Transverse colon (tissue), 4 donors: ENCODE measurements at regions not wholly inside any gene's neighbourhood (a gene's known extent, or its start where the extent isn't known, plus 50 kb on each side); places are given as distances from the start of the nearest gene placed in this dataset.

Experiments
- DNase-seq: peaks from one replicate; pipeline ENCODE4 v3.0.0-alpha.2; 2019
- H3K27ac ChIP-seq, 4 donors: fragments of 200-600 bp; sonication (generic); 2 replicates each; pipeline ENCODE4 v1.5.1; 2016 to 2018; ENCODE audit warnings: inconsistent platforms in 4 of 4
- H3K27me3 ChIP-seq: fragments of 200-600 bp; sonication (generic); 2 replicates; pipeline ENCODE4 v1.5.1; 2017; ENCODE audit warnings: inconsistent platforms
- H3K36me3 ChIP-seq, 4 donors: fragments of 200-600 bp; sonication (generic); 2 replicates each; pipeline ENCODE4 v1.5.1; 2017 to 2019; ENCODE audit warnings: inconsistent platforms in 4 of 4
- H3K4me1 ChIP-seq, 4 donors: fragments of 200-600 bp; sonication (generic); 2 replicates each; pipeline ENCODE4 v1.5.1; 2017 to 2020; ENCODE audit warnings: inconsistent platforms in 4 of 4
- H3K4me3 ChIP-seq, 4 donors: fragments of 200-600 bp; sonication (generic); 1 replicate in 1 of 4; 2 replicates in 3 of 4; pipeline versions ENCODE4 v1.5.1 to v1.6.1; 2017 to 2019; ENCODE audit warnings: inconsistent platforms in 4 of 4
- H3K9me3 ChIP-seq, 2 donors: fragments of 200-600 bp; sonication (generic); 2 replicates each; pipeline ENCODE4 v1.5.1; 2017 to 2019; ENCODE audit warnings: inconsistent platforms in 2 of 2
- CTCF ChIP-seq, 5 experiments: fragments of 200-600 bp in 3 of 5; fragments of 450-650 bp in 2 of 5; sonication (generic) in 3 of 5; IDR thresholded peaks; 1 replicate in 2 of 5; 2 replicates in 3 of 5; pipeline ENCODE4 v1.5.1; 2016 to 2017; ENCODE audit warnings: antibody characterized with exemption in 5 of 5, inconsistent platforms in 3 of 5, mild to moderate bottlenecking in 2 of 5, moderate library complexity in 1 of 5
- EP300 ChIP-seq: sonication (generic); formaldehyde crosslinking; IDR thresholded peaks from one replicate; pipeline ENCODE4 v1.6.1; 2017; ENCODE audit warnings: antibody characterized with exemption, low read depth
- POLR2A ChIP-seq: fragments of 450-650 bp; IDR thresholded peaks from one replicate; pipeline ENCODE4 v1.6.1; 2016; ENCODE audit warnings: antibody characterized with exemption, mild to moderate bottlenecking, moderate library complexity
- POLR2AphosphoS5 ChIP-seq, 3 donors: sonication (generic); formaldehyde crosslinking; IDR thresholded peaks; one replicate each; pipeline ENCODE4 v1.6.1; 2016; ENCODE audit warnings: antibody characterized with exemption in 3 of 3
- WGBS, 2 donors: methylation state at CpG; one replicate each; pipeline ENCODE4 v1.1.5; 2018; ENCODE audit warnings: low coverage in 1 of 2; 5-methylcytosine and 5-hydroxymethylcytosine counted together
- in situ Hi-C, 4 donors: fragments of 200-750 bp; cut with MboI; loops; one replicate each; pipeline versions ENCODE4 v1.15.0 to v1.15.1; 2017; ENCODE audit warnings: low sequenced_read_pairs in 3 of 4, low pct_ligation_motif_present in 1 of 4, low pct_unique_long_range_greater_than_20kb in 1 of 4
- intact Hi-C: fragments of 100-400 bp; cut with DNase I; formaldehyde crosslinking; loops from one replicate; pipeline ENCODE4 v1.15.1; 2023; ENCODE audit warnings: low total_unique reads

GRCh38 chr4:75345423-75345822, 168.8 kb downstream of the RCHY1 start:
- H3K27ac ChIP-seq, result no peak overlapping the region
- no peaks in the 10 kb centered on the region for H3K9me3 ChIP-seq
- in situ Hi-C loops, result no loop called here
- no peak for DNase-seq
- H3K4me1 ChIP-seq, result no peaks in the 10 kb centered on the region
- TF ChIP-seq POLR2AphosphoS5 (IDR thresholded peaks at IDR 0.05) (no peak), POLR2A (no peak), EP300 (no peak), CTCF (IDR thresholded peaks at IDR 0.05) (no peak)
- intact Hi-C loops, result no loop called here
- no peaks in the 10 kb centered on the region for H3K27me3 ChIP-seq
- 79 to 91% methylated on average over 2 of the region's 2 CpGs for WGBS, 2 donors
- no peak overlapping the region for H3K4me3 ChIP-seq
- H3K36me3 ChIP-seq, result no peaks in the 10 kb centered on the region

GRCh38 chr4:75344915-75345314, 169.3 kb downstream of the RCHY1 start:
- TF ChIP-seq POLR2A (no peak), POLR2AphosphoS5 (IDR thresholded peaks at IDR 0.05) (no peak), CTCF (IDR thresholded peaks at IDR 0.05) (no peak), EP300 (no peak)
- intact Hi-C loops (no loop called here), in situ Hi-C loops (no loop called here)
- H3K4me3 ChIP-seq, result no peak overlapping the region
- DNase-seq, result no peak
- no peaks in the 10 kb centered on the region for H3K36me3 ChIP-seq
- H3K9me3 ChIP-seq, result no peaks in the 10 kb centered on the region
- no peak overlapping the region for H3K27ac ChIP-seq
- no peaks in the 10 kb centered on the region for H3K27me3 ChIP-seq
- WGBS, 2 donors, result 53 to 64% methylated on average over 5 of the region's 5 CpGs
- H3K4me1 ChIP-seq, result no peaks in the 10 kb centered on the region

DNA sequence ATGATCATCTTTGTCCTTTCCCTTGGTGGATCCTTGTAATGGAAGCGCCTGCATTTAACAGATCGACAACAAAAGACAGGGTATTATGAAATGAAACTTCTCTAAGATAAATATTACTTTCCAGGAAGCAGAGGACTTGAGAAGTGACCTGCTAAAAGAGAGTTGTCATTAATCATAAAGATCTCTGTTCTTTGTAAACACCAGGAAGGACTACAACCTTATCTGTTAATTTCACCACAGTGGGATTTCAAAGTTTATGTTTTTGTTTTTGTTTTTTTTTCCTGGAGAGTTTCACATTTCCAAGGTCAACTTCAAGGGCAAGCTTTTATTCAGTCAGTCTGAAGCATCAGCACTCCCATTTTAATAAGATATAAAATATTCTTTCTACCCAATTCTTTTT, 170.9 kb downstream of the RCHY1 start:
- Histone ChIP-seq H3K27ac (no peak overlapping the region), H3K4me1 (no peaks in the 10 kb centered on the region), H3K27me3 (no peaks in the 10 kb centered on the region), H3K36me3 (no peaks in the 10 kb centered on the region), H3K9me3 (no peaks in the 10 kb centered on the region), H3K4me3 (no peak overlapping the region)
- intact Hi-C loops (no loop called here), in situ Hi-C loops (no loop called here)
- 70 to 88% methylated on average over 2 of the region's 2 CpGs for WGBS, 2 donors
- no peak for DNase-seq
- no peak for TF ChIP-seq CTCF (IDR thresholded peaks at IDR 0.05)
- TF ChIP-seq POLR2A, result no peak
- no peak for TF ChIP-seq EP300
- TF ChIP-seq POLR2AphosphoS5 (IDR thresholded peaks at IDR 0.05), result no peak

DNA sequence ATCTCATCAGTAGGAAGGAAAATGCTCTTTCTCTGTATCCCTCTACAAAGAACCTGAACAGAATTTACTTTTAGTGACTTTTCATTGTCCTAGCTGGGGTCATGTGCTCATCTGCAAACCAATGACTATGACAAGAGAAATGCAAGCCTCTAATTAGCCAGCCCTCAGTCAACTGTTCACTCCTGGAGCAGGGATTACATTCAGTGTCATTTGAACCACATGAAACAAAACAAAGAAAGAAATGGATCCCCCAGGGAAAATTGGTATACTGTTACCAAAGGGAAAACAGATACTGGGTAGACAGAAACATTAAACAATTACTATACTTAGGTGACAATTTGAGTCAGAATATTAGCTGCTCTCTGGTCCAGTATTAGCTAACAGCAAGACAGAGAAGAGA, 173.6 kb downstream of the RCHY1 start:
- Histone ChIP-seq H3K4me3 (no peak overlapping the region), H3K27ac (no peak overlapping the region), H3K4me1 (no peaks in the 10 kb centered on the region), H3K9me3 (no peaks in the 10 kb centered on the region), H3K27me3 (no peaks in the 10 kb centered on the region), H3K36me3 (no peaks in the 10 kb centered on the region)
- intact Hi-C loops (no loop called here), in situ Hi-C loops (no loop called here)
- TF ChIP-seq POLR2A, result no peak
- TF ChIP-seq CTCF (IDR thresholded peaks at IDR 0.05), result no peak
- TF ChIP-seq EP300, result no peak
- no peak for TF ChIP-seq POLR2AphosphoS5 (IDR thresholded peaks at IDR 0.05)
- no peak for DNase-seq
